MM.1S (cell line): ENCODE measurements at regions not wholly inside any gene's neighbourhood (a gene's known extent, or its start where the extent isn't known, plus 50 kb on each side); places are given as distances from the start of the nearest gene placed in this dataset.

Experiments used
- DNase-seq: peaks from one replicate; pipeline ENCODE4 v3.0.0-alpha.2; 2015
- H2AFZ ChIP-seq: fragments of 300-600 bp; sonication (generic); 2 replicates; pipeline ENCODE4 v1.6.0; 2016; ENCODE audit warnings: antibody characterized with exemption, low read length
- H3F3A ChIP-seq: fragments of 300-600 bp; sonication (generic); 2 replicates; pipeline ENCODE4 v1.6.1; 2016; ENCODE audit warnings: mild to moderate bottlenecking, antibody characterized with exemption, low read length, moderate library complexity, mixed read lengths; ENCODE audit not compliant: insufficient read depth
- H3K27ac ChIP-seq: fragments of 300-600 bp; sonication (generic); 2 replicates; pipeline ENCODE4 v1.5.1; 2016; ENCODE audit warnings: mild to moderate bottlenecking, low read length
- H3K27me3 ChIP-seq: fragments of 300-600 bp; sonication (generic); replicated peaks from 2 replicates; pipeline ENCODE4 v1.6.0; 2016; ENCODE audit warnings: low read length; ENCODE audit not compliant: insufficient read depth
- H3K36me3 ChIP-seq: fragments of 300-600 bp; sonication (generic); replicated peaks from 2 replicates; pipeline ENCODE4 v1.6.1; 2016; ENCODE audit warnings: mild to moderate bottlenecking, low read length, mixed read lengths; ENCODE audit not compliant: insufficient read depth
- H3K4me1 ChIP-seq: fragments of 300-600 bp; sonication (generic); 2 replicates; pipeline ENCODE4 v1.6.1; 2016; ENCODE audit warnings: low read length, mixed read lengths
- H3K4me2 ChIP-seq: fragments of 300-600 bp; sonication (generic); 2 replicates; pipeline ENCODE4 v1.6.0; 2016; ENCODE audit warnings: low read depth, low read length
- H3K4me3 ChIP-seq: fragments of 300-600 bp; sonication (generic); 2 replicates; pipeline ENCODE4 v1.5.1; 2016; ENCODE audit warnings: low read length, mixed read lengths
- H3K79me2 ChIP-seq: fragments of 300-600 bp; sonication (generic); 2 replicates; pipeline ENCODE4 v1.6.1; 2016; ENCODE audit warnings: mixed run types, low read length, mixed read lengths
- H3K9ac ChIP-seq: fragments of 300-600 bp; sonication (generic); 2 replicates; pipeline ENCODE4 v1.6.1; 2016; ENCODE audit warnings: low read length, mixed read lengths
- H3K9me2 ChIP-seq: fragments of 300-600 bp; sonication (generic); replicated peaks from 2 replicates; pipeline ENCODE4 v1.6.1; 2016; ENCODE audit warnings: mild to moderate bottlenecking, low read length, mixed read lengths; ENCODE audit not compliant: insufficient read depth
- H3K9me3 ChIP-seq: fragments of 300-600 bp; sonication (generic); replicated peaks from 2 replicates; pipeline ENCODE4 v1.6.1; 2016; ENCODE audit warnings: mild to moderate bottlenecking, low read length, mixed read lengths; ENCODE audit not compliant: insufficient read depth
- H4K20me1 ChIP-seq: fragments of 300-600 bp; sonication (generic); 2 replicates; pipeline ENCODE4 v1.6.1; 2016; ENCODE audit warnings: mild to moderate bottlenecking, low read length, moderate library complexity, mixed read lengths; ENCODE audit not compliant: insufficient read depth
- CTCF ChIP-seq: fragments of 300-600 bp; sonication (generic); IDR thresholded peaks from 2 replicates; pipeline ENCODE4 v1.5.1; 2016; ENCODE audit warnings: antibody characterized with exemption, low read length, mixed read lengths
- EZH2 ChIP-seq: fragments of 300-600 bp; sonication (generic); optimal IDR thresholded peaks from 2 replicates; pipeline ENCODE3; 2017; ENCODE audit warnings: low read depth, mild to moderate bottlenecking, antibody characterized with exemption, low read length, mixed read lengths
- EZH2phosphoT487 ChIP-seq: fragments of 300-600 bp; sonication (generic); IDR thresholded peaks from 2 replicates; pipeline ENCODE4 v1.6.1; 2018; ENCODE audit warnings: antibody characterized with exemption, low read length

GRCh38 chr5:60489377-60489776 is 210.6 kb downstream of the DEPDC1B start:
- TF ChIP-seq EZH2 = no peak
- TF ChIP-seq EZH2phosphoT487 = no peak
- no peak for TF ChIP-seq CTCF
- H3K27me3 ChIP-seq = no peaks in the 10 kb centered on the region
- DNase-seq = no peak
- H3K4me3 ChIP-seq = no peak overlapping the region
- no peaks in the 10 kb centered on the region for H3K36me3 ChIP-seq
- H3K9me3 ChIP-seq = no peaks in the 10 kb centered on the region
- H4K20me1 ChIP-seq = no peaks in the 10 kb centered on the region
- H3K9ac ChIP-seq = no peak overlapping the region
- no peaks in the 10 kb centered on the region for H3F3A ChIP-seq
- H3K4me2 ChIP-seq = no peak overlapping the region
- no peaks in the 10 kb centered on the region for H3K79me2 ChIP-seq
- H3K9me2 ChIP-seq = no peaks in the 10 kb centered on the region
- H2AFZ ChIP-seq = no peak overlapping the region
- no peak overlapping the region for H3K27ac ChIP-seq
- H3K4me1 ChIP-seq = no peaks in the 10 kb centered on the region

DNA sequence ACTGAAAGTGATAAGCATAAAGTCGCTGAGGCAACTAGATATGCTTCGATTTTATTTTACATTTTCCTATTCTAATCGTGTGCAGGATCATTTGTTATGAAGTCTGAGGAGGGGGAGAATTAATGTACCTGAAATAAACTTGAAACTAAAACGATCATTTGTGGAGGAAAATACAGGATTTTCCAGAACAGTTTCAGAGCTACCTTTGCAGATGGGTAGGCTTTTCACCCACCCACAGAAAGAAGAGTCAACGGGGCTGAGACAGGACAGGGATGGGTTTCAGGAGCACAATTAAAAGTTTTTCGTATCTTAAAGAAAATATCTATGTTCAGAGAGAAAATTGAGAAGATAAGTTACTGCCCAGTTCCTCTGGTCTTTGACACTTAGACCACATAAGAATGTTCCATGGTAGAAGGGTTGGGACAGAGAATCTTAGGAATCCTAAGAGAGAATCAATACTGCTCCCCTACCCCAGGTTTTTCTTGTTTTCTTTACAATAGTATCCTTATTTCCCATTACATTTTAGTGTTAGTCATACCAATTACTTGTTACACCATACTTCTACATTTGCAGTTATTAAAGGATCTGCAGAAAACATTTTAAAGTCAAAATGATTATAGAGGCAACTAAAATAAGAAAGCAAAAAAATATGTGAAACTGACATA is 211.4 kb downstream of the DEPDC1B start:
- DNase-seq = no peak
- no peaks in the 10 kb centered on the region for H4K20me1 ChIP-seq
- H3K36me3 ChIP-seq = no peaks in the 10 kb centered on the region
- no peaks in the 10 kb centered on the region for H3K9me2 ChIP-seq
- H3K79me2 ChIP-seq = no peaks in the 10 kb centered on the region
- no peaks in the 10 kb centered on the region for H3K27me3 ChIP-seq
- H3K4me1 ChIP-seq = no peaks in the 10 kb centered on the region
- H3K27ac ChIP-seq = no peak overlapping the region
- no peaks in the 10 kb centered on the region for H3K9me3 ChIP-seq
- no peak overlapping the region for H2AFZ ChIP-seq
- H3K4me2 ChIP-seq = no peak overlapping the region
- no peak overlapping the region for H3K9ac ChIP-seq
- H3K4me3 ChIP-seq = no peak overlapping the region
- TF ChIP-seq EZH2 = no peak
- TF ChIP-seq EZH2phosphoT487 = no peak
- TF ChIP-seq CTCF = no peak
- H3F3A ChIP-seq = no peaks in the 10 kb centered on the region

DNA sequence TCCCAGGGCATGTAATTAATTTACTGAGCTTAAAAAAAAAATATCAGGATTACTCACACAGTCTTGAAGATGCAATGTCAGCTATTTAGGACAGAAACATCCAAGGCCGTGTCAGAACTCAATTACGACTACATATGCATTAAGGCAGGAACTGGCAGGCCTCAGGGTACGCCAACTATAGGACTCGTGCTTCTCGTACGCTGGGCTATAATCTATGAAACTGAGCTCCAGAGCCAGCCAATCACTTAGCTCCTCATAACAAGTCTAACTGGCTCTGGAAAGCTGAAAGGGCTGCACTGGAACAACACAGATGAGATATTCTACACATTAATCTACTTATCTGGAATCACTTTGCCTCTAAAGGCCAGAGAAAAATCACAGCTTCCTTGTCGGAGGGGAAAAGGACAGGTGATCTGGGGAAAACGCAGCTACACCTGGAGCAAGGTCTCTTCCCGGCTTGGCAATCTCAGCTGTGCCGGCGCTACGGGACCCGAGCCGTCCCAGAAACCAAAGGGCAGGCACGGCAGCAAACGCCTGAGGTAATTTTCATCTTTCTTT is 212.0 kb downstream of the DEPDC1B start:
- no peaks in the 10 kb centered on the region for H3F3A ChIP-seq
- no peaks in the 10 kb centered on the region for H3K9me3 ChIP-seq
- no peak for TF ChIP-seq EZH2phosphoT487
- TF ChIP-seq EZH2 = no peak
- no peak for TF ChIP-seq CTCF
- H3K4me2 ChIP-seq = no peak overlapping the region
- no peaks in the 10 kb centered on the region for H3K27me3 ChIP-seq
- no peak overlapping the region for H3K27ac ChIP-seq
- no peak for DNase-seq
- no peak overlapping the region for H3K4me3 ChIP-seq
- H2AFZ ChIP-seq = no peak overlapping the region
- H3K36me3 ChIP-seq = no peaks in the 10 kb centered on the region
- no peaks in the 10 kb centered on the region for H3K9me2 ChIP-seq
- H3K9ac ChIP-seq = no peak overlapping the region
- H3K4me1 ChIP-seq = no peaks in the 10 kb centered on the region
- no peaks in the 10 kb centered on the region for H3K79me2 ChIP-seq
- no peaks in the 10 kb centered on the region for H4K20me1 ChIP-seq
